Small intestine (tissue), 7 donors: ENCODE measurements at regions not wholly inside any gene's neighbourhood (a gene's known extent, or its start where the extent isn't known, plus 50 kb on each side); places are given as distances from the start of the nearest gene placed in this dataset.

Experiments
- DNase-seq, 2 donors: peaks; one replicate each; pipeline versions ENCODE4 v3.0.0 to v3.0.0-alpha.2; 2013
- FAIRE-seq: peaks from 2 replicates; lab custom pipeline; 2012; peaks lifted over from hg19 to GRCh38; lab: Jason Lieb, UNC
- H3K27ac ChIP-seq, 3 donors: one replicate each; pipeline ENCODE4 v1.5.1; 2013; ENCODE audit warnings: low read length in 2 of 3, mild to moderate bottlenecking in 2 of 3, control low read depth in 1 of 3, inconsistent platforms in 1 of 3, low read depth in 1 of 3, moderate library complexity in 1 of 3
- H3K27me3 ChIP-seq, 3 donors: one replicate each; pipeline ENCODE4 v1.6.1; 2013; ENCODE audit warnings: low read length in 3 of 3, inconsistent platforms in 1 of 3; ENCODE audit not compliant: control insufficient read depth in 3 of 3, insufficient read depth in 3 of 3
- H3K36me3 ChIP-seq, 3 donors: one replicate each; pipeline ENCODE4 v1.6.1; 2013; ENCODE audit warnings: low read length in 3 of 3, inconsistent platforms in 1 of 3, low read depth in 1 of 3, mild to moderate bottlenecking in 1 of 3, moderate library complexity in 1 of 3; ENCODE audit not compliant: control insufficient read depth in 3 of 3, insufficient read depth in 2 of 3
- H3K4me1 ChIP-seq, 3 donors: one replicate each; pipeline ENCODE4 v1.6.1; 2013; ENCODE audit warnings: low read length in 2 of 3, inconsistent platforms in 1 of 3, low read depth in 1 of 3, mild to moderate bottlenecking in 1 of 3, moderate library complexity in 1 of 3; ENCODE audit not compliant: control insufficient read depth in 3 of 3, insufficient read depth in 2 of 3
- H3K4me3 ChIP-seq, 3 donors: one replicate each; pipeline ENCODE4 v1.5.1; 2013; ENCODE audit warnings: low read length in 3 of 3, control low read depth in 1 of 3, inconsistent platforms in 1 of 3, low read depth in 1 of 3, mild to moderate bottlenecking in 1 of 3, moderate library complexity in 1 of 3
- H3K9me3 ChIP-seq, 2 donors: one replicate each; pipeline ENCODE4 v1.6.1; 2013; ENCODE audit warnings: low read depth in 1 of 2, low read length in 1 of 2; ENCODE audit not compliant: control insufficient read depth in 2 of 2, insufficient read depth in 1 of 2
- WGBS, 3 donors: extraction: QIAGEN DNeasy Blood & Tissue Kit; methylation state at CpG; one replicate each; pipeline ENCODE4 v1.1.7; 2013; 5-methylcytosine and 5-hydroxymethylcytosine counted together
- donor health status: healthy with polysubstance abuse.
- donor health status: control.
- donor health status: control.
- donor health status: Bipolar disorder and iron deficiency.
- donor health status: healthy.

GRCh38 chr3:189486556-189486955, 144.6 kb upstream of the TP63 start:
- H3K4me1 ChIP-seq: peaks cover 0 to 5% (median 0%) of the 10 kb centered on the region in 3 donors
- no peaks in the 10 kb centered on the region for H3K9me3 ChIP-seq
- peaks cover 0 to 2% (median 0%) of the 10 kb centered on the region in 3 donors for H3K27me3 ChIP-seq
- H3K4me3 ChIP-seq: no peak overlapping the region
- H3K27ac ChIP-seq: no peak overlapping the region
- FAIRE-seq (no peak), DNase-seq (no peak)
- no peaks in the 10 kb centered on the region for H3K36me3 ChIP-seq
- WGBS, 3 donors: 47 to 68% (median 49%) methylated on average over 2 of the region's 2 CpGs

- 82 to 88% (median 83%) methylated on average over 9 of the region's 9 CpGs for WGBS, 3 donors
- H3K9me3 ChIP-seq: no peaks in the 10 kb centered on the region
- peaks cover 0 to 5% (median 0%) of the 10 kb centered on the region in 3 donors for H3K4me1 ChIP-seq
- H3K36me3 ChIP-seq: no peaks in the 10 kb centered on the region
- FAIRE-seq: no peak
- peaks cover 0 to 2% (median 0%) of the 10 kb centered on the region in 3 donors for H3K27me3 ChIP-seq
- DNase-seq: no peak
- H3K27ac ChIP-seq: no peak overlapping the region
- no peak overlapping the region for H3K4me3 ChIP-seq
Observed at GRCh38 chr3:189488241-189488767, 142.9 kb upstream of the TP63 start.

- Histone ChIP-seq H3K9me3 (no peaks in the 10 kb centered on the region), H3K27ac (no peak overlapping the region), H3K36me3 (no peaks in the 10 kb centered on the region), H3K27me3 (peaks cover 0 to 2% (median 0%) of the 10 kb centered on the region in 3 donors), H3K4me1 (peaks cover 0 to 5% (median 0%) of the 10 kb centered on the region in 3 donors), H3K4me3 (no peak overlapping the region)
- FAIRE-seq: no peak
- WGBS, 3 donors: 20 to 63% (median 38%) methylated on average over 1 of the region's 1 CpG
- peak; percentile 32 to 84 for DNase-seq
Observed at GRCh38 chr3:189490337-189490736, 140.9 kb upstream of the TP63 start.

GRCh38 chr3:189490749-189491148, 140.4 kb upstream of the TP63 start:
- no peak for FAIRE-seq

GRCh38 chr3:189491831-189492230, 139.4 kb upstream of the TP63 start:
- Histone ChIP-seq H3K27me3 (peaks cover 0 to 2% (median 0%) of the 10 kb centered on the region in 3 donors), H3K4me1 (peaks cover 0 to 5% (median 0%) of the 10 kb centered on the region in 3 donors), H3K9me3 (no peaks in the 10 kb centered on the region), H3K36me3 (no peaks in the 10 kb centered on the region), H3K4me3 (no peak overlapping the region), H3K27ac (no peak overlapping the region)
- FAIRE-seq: no peak
- 83 to 94% (median 90%) methylated on average over 4 of the region's 4 CpGs for WGBS, 3 donors
- no peak for DNase-seq

More at GRCh38 chr3:189490749-189491148, 140.4 kb upstream of the TP63 start:
- 6 to 29% (median 21%) methylated on average over 3 of the region's 3 CpGs for WGBS, 3 donors
- H3K36me3 ChIP-seq: no peaks in the 10 kb centered on the region
- peak in 1 of 2 donors; percentile 27 for DNase-seq
- H3K4me3 ChIP-seq: no peak overlapping the region
- no peak overlapping the region for H3K27ac ChIP-seq
- H3K27me3 ChIP-seq: peaks cover 0 to 2% (median 0%) of the 10 kb centered on the region in 3 donors
- no peaks in the 10 kb centered on the region for H3K9me3 ChIP-seq
- H3K4me1 ChIP-seq: peaks cover 0 to 5% (median 0%) of the 10 kb centered on the region in 3 donors

GRCh38 chr3:189493271-189493670, 137.9 kb upstream of the TP63 start:
- no peak overlapping the region for H3K27ac ChIP-seq
- H3K27me3 ChIP-seq: peaks cover 0 to 2% (median 0%) of the 10 kb centered on the region in 3 donors
- H3K4me3 ChIP-seq: no peak overlapping the region
- peak; percentile 15 for FAIRE-seq
- peaks cover 0 to 5% (median 0%) of the 10 kb centered on the region in 3 donors for H3K4me1 ChIP-seq
- no peaks in the 10 kb centered on the region for H3K9me3 ChIP-seq
- no peaks in the 10 kb centered on the region for H3K36me3 ChIP-seq
- peak in 1 of 2 donors; percentile 67 for DNase-seq
- WGBS, 3 donors: 18 to 58% (median 41%) methylated on average over 3 of the region's 3 CpGs

GRCh38 chr3:189494632-189495031, 136.6 kb upstream of the TP63 start:
- Histone ChIP-seq H3K9me3 (no peaks in the 10 kb centered on the region), H3K36me3 (no peaks in the 10 kb centered on the region), H3K27ac (no peak overlapping the region), H3K4me3 (no peak overlapping the region), H3K27me3 (no peaks in the 10 kb centered on the region), H3K4me1 (peaks cover 0 to 5% (median 0%) of the 10 kb centered on the region in 3 donors)
- FAIRE-seq: no peak
- DNase-seq: no peak
- WGBS, 3 donors: 84 to 98% (median 85%) methylated on average over 1 of the region's 1 CpG

GRCh38 chr3:189496375-189497138, 134.6 kb upstream of the TP63 start:
- Histone ChIP-seq H3K9me3 (no peaks in the 10 kb centered on the region), H3K4me1 (no peaks in the 10 kb centered on the region), H3K4me3 (no peak overlapping the region), H3K27me3 (no peaks in the 10 kb centered on the region), H3K27ac (no peak overlapping the region), H3K36me3 (no peaks in the 10 kb centered on the region)
- DNase-seq: no peak
- FAIRE-seq: no peak
- WGBS, 3 donors: 68 to 85% (median 82%) methylated on average over 6 of the region's 6 CpGs
